HEK293 (cell line): ENCODE measurements at regions not wholly inside any gene's neighbourhood (a gene's known extent, or its start where the extent isn't known, plus 50 kb on each side); places are given as distances from the start of the nearest gene placed in this dataset.
"Not testable (repeated sequence)": the region's sequence is repeated elsewhere in the genome, so short reads cannot be mapped to it uniquely, and the experiment has no call there.

Experiments
- CTCF ChIA-PET: fragments of 350-600 bp; formaldehyde crosslinking; extraction: SDS; loops from one replicate; lab custom pipeline; 2021; ENCODE audit warnings: antibody characterized with exemption; lab: Yijun Ruan, JAX
- POLR2A ChIA-PET: fragments of 300-600 bp; formaldehyde crosslinking; extraction: SDS; loops from one replicate; lab custom pipeline; 2020; ENCODE audit warnings: antibody characterized with exemption, inconsistent platforms; lab: Yijun Ruan, JAX
- H3K27ac ChIP-seq: fragments of 200-500 bp; sonication (Bioruptor generic); 2 replicates; pipeline ENCODE4 v1.5.1; 2014; ENCODE audit warnings: low read depth, low read length, control low read depth, inconsistent platforms; ENCODE audit errors: extremely low read depth
- H3K36me3 ChIP-seq, 2 experiments: fragments of 200-500 bp in 1 of 2; sonication (Bioruptor generic) in 1 of 2; 1 replicate in 1 of 2; 2 replicates in 1 of 2; pipeline ENCODE4 v1.5.1; 2014 to 2017; ENCODE audit warnings: inconsistent platforms in 2 of 2, low read length in 2 of 2; ENCODE audit not compliant: control insufficient read depth in 2 of 2, insufficient read depth in 1 of 2
- H3K4me1 ChIP-seq: fragments of 200-500 bp; sonication (Bioruptor generic); 2 replicates; pipeline ENCODE4 v1.5.1; 2014; ENCODE audit warnings: mild to moderate bottlenecking, low read length, inconsistent platforms; ENCODE audit not compliant: control insufficient read depth, insufficient read depth
- H3K4me3 ChIP-seq: 2 replicates; pipeline ENCODE4 v1.5.1; 2011; ENCODE audit warnings: low read depth, mild to moderate bottlenecking, control low read depth, low read length, moderate library complexity
- H3K9me3 ChIP-seq: fragments of 200-500 bp; sonication (Bioruptor generic); 2 replicates; pipeline ENCODE4 v1.5.1; 2014; ENCODE audit warnings: low read depth, low read length, inconsistent platforms; ENCODE audit not compliant: control insufficient read depth, insufficient read depth
- IKZF3 ChIP-seq: fragments of 450-650 bp; IDR thresholded peaks from 2 replicates; pipeline ENCODE4 v1.5.0; 2018; ENCODE audit warnings: missing biosample characterization, mild to moderate bottlenecking, missing genetic modification characterization, moderate library complexity
- KLF17 ChIP-seq: fragments of 450-650 bp; formaldehyde crosslinking; IDR thresholded peaks from 2 replicates; pipeline ENCODE4 v1.5.1; 2016; ENCODE audit warnings: missing biosample characterization, missing genetic modification characterization
- KLF9 ChIP-seq: fragments of 450-650 bp; formaldehyde crosslinking; IDR thresholded peaks from 2 replicates; pipeline ENCODE4 v1.5.1; 2016; ENCODE audit warnings: missing biosample characterization, missing genetic modification characterization, low read depth
- REPIN1 ChIP-seq: fragments of 450-650 bp; formaldehyde crosslinking; IDR thresholded peaks from 2 replicates; pipeline ENCODE4 v1.5.1; 2017; ENCODE audit warnings: missing biosample characterization, missing genetic modification characterization, low read depth
- SCRT2 ChIP-seq: fragments of 450-650 bp; formaldehyde crosslinking; IDR thresholded peaks from 2 replicates; pipeline ENCODE4 v1.5.1; 2016; ENCODE audit warnings: missing biosample characterization, missing genetic modification characterization
- SETDB1 ChIP-seq: IDR thresholded peaks from one replicate; pipeline ENCODE4 v1.6.1; 2017; ENCODE audit warnings: mild to moderate bottlenecking, low read length, moderate library complexity, mixed read lengths; ENCODE audit not compliant: insufficient read length
- SP3 ChIP-seq: fragments of 450-650 bp; formaldehyde crosslinking; IDR thresholded peaks from 2 replicates; pipeline ENCODE4 v1.5.1; 2016; ENCODE audit warnings: missing biosample characterization, missing genetic modification characterization
- ZBTB17 ChIP-seq: fragments of 450-650 bp; formaldehyde crosslinking; IDR thresholded peaks from 2 replicates; pipeline ENCODE4 v1.5.1; 2016; ENCODE audit warnings: missing biosample characterization, missing genetic modification characterization
- ZFP37 ChIP-seq: fragments of 450-650 bp; formaldehyde crosslinking; IDR thresholded peaks from 2 replicates; pipeline ENCODE4 v1.5.1; 2016; ENCODE audit warnings: missing biosample characterization, missing genetic modification characterization
- ZNF10 ChIP-seq: fragments of 450-650 bp; formaldehyde crosslinking; IDR thresholded peaks from 2 replicates; pipeline ENCODE4 v1.5.1; 2017; ENCODE audit warnings: missing biosample characterization, missing genetic modification characterization
- ZNF121 ChIP-seq: fragments of 450-650 bp; formaldehyde crosslinking; IDR thresholded peaks from 2 replicates; pipeline ENCODE4 v1.5.1; 2016; ENCODE audit warnings: missing biosample characterization, missing genetic modification characterization
- ZNF2 ChIP-seq: fragments of 450-650 bp; formaldehyde crosslinking; IDR thresholded peaks from 2 replicates; pipeline ENCODE4 v1.5.1; 2016; ENCODE audit warnings: missing biosample characterization, missing genetic modification characterization
- ZNF248 ChIP-seq: fragments of 450-650 bp; formaldehyde crosslinking; IDR thresholded peaks from 2 replicates; pipeline ENCODE4 v1.5.1; 2017; ENCODE audit warnings: missing biosample characterization, missing genetic modification characterization
- ZNF302 ChIP-seq: fragments of 450-650 bp; formaldehyde crosslinking; IDR thresholded peaks from 2 replicates; pipeline ENCODE4 v1.5.1; 2016; ENCODE audit warnings: missing biosample characterization, missing genetic modification characterization, low read depth
- ZNF311 ChIP-seq: fragments of 450-650 bp; formaldehyde crosslinking; IDR thresholded peaks from 2 replicates; pipeline ENCODE4 v1.5.1; 2017; ENCODE audit warnings: missing biosample characterization, missing genetic modification characterization, borderline replicate concordance
- ZNF335 ChIP-seq: fragments of 450-650 bp; formaldehyde crosslinking; conservative IDR thresholded peaks from 2 replicates; pipeline ENCODE4 v1.5.1; 2016; ENCODE audit warnings: missing biosample characterization, missing genetic modification characterization
- ZNF37A ChIP-seq: fragments of 450-650 bp; IDR thresholded peaks from 2 replicates; pipeline ENCODE4 v1.5.1; 2018; ENCODE audit warnings: missing biosample characterization, missing genetic modification characterization
- ZNF404 ChIP-seq: fragments of 450-650 bp; formaldehyde crosslinking; IDR thresholded peaks from 2 replicates; pipeline ENCODE4 v1.5.1; 2017; ENCODE audit warnings: missing biosample characterization, missing genetic modification characterization
- ZNF558 ChIP-seq: fragments of 450-650 bp; formaldehyde crosslinking; IDR thresholded peaks from 2 replicates; pipeline ENCODE4 v1.5.1; 2016; ENCODE audit warnings: missing biosample characterization, missing genetic modification characterization
- ZNF560 ChIP-seq: fragments of 450-650 bp; formaldehyde crosslinking; IDR thresholded peaks from 2 replicates; pipeline ENCODE4 v1.5.1; 2017; ENCODE audit warnings: missing biosample characterization, missing genetic modification characterization, borderline replicate concordance
- ZNF623 ChIP-seq: fragments of 450-650 bp; formaldehyde crosslinking; IDR thresholded peaks from 2 replicates; pipeline ENCODE4 v1.5.1; 2016; ENCODE audit warnings: missing biosample characterization, missing genetic modification characterization
- ZNF777 ChIP-seq: fragments of 450-650 bp; formaldehyde crosslinking; IDR thresholded peaks from 2 replicates; pipeline ENCODE4 v1.5.1; 2017; ENCODE audit warnings: missing biosample characterization, missing genetic modification characterization, borderline replicate concordance
- ZNF830 ChIP-seq: fragments of 450-650 bp; IDR thresholded peaks from 2 replicates; pipeline ENCODE4 v1.5.0; 2018; ENCODE audit warnings: missing biosample characterization, missing genetic modification characterization, low read depth, mild to moderate bottlenecking, moderate library complexity
- ZNF843 ChIP-seq: fragments of 450-650 bp; formaldehyde crosslinking; IDR thresholded peaks from 2 replicates; pipeline ENCODE4 v1.5.1; 2016; ENCODE audit warnings: missing biosample characterization, missing genetic modification characterization
- ZXDB ChIP-seq: fragments of 450-650 bp; formaldehyde crosslinking; IDR thresholded peaks from 2 replicates; pipeline ENCODE4 v1.5.1; 2016; ENCODE audit warnings: missing biosample characterization, missing genetic modification characterization

GRCh38 chr6:48957781-48958180, 505.3 kb downstream of the MMUT start (continued):
- TF ChIP-seq ZNF37A (tag by site-specific recombination) (no peak), SETDB1 (no peak), ZNF2 (tag by site-specific recombination) (no peak), ZXDB (tag by site-specific recombination) (no peak), KLF17 (tag by site-specific recombination) (no peak), ZNF558 (tag by site-specific recombination) (no peak)

GRCh38 chr6:48951917-48952316, 511.1 kb downstream of the MMUT start:
- Histone ChIP-seq H3K4me1 (no peaks in the 10 kb centered on the region), H3K36me3 (no peaks in the 10 kb centered on the region), H3K9me3 (no peaks in the 10 kb centered on the region), H3K4me3 (no peak overlapping the region), H3K27ac (no peak overlapping the region)
- TF ChIP-seq ZFP37 (tag by site-specific recombination) (no peak), ZNF335 (tag by site-specific recombination) (no peak), ZNF777 (tag by site-specific recombination) (no peak), SP3 (tag by site-specific recombination) (no peak), ZNF10 (no peak), ZNF302 (tag by site-specific recombination) (no peak)
- CTCF ChIA-PET = no interaction called here
- POLR2A ChIA-PET = no interaction called here

GRCh38 chr6:48944276-48944675, 518.8 kb downstream of the MMUT start:
- H3K4me3 ChIP-seq, H3K9me3 ChIP-seq, H3K4me1 ChIP-seq, CTCF ChIA-PET, H3K36me3 ChIP-seq, H3K27ac ChIP-seq, POLR2A ChIA-PET: not testable (repeated sequence)

- H3K27ac ChIP-seq = no peak overlapping the region
- H3K4me1 ChIP-seq = no peaks in the 10 kb centered on the region
- no peaks in the 10 kb centered on the region for H3K36me3 ChIP-seq
- TF ChIP-seq ZBTB17 (tag by site-specific recombination) (no peak), IKZF3 (no peak), ZNF311 (tag by site-specific recombination) (no peak), KLF9 (tag by site-specific recombination) (no peak), ZNF2 (tag by site-specific recombination) (no peak), SCRT2 (tag by site-specific recombination) (no peak), ZNF404 (tag by site-specific recombination) (no peak), REPIN1 (tag by site-specific recombination) (no peak), ZNF248 (tag by site-specific recombination) (no peak), ZNF623 (tag by site-specific recombination) (no peak), ZNF560 (no peak), ZNF830 (tag by site-specific recombination) (no peak), ZNF843 (tag by site-specific recombination) (no peak), ZNF121 (tag by site-specific recombination) (no peak), KLF17 (tag by site-specific recombination) (no peak)
- no peaks in the 10 kb centered on the region for H3K9me3 ChIP-seq
- no peak overlapping the region for H3K4me3 ChIP-seq
- POLR2A ChIA-PET = no interaction called here
- CTCF ChIA-PET = no interaction called here
Observed at GRCh38 chr6:48933136-48933535, 529.9 kb downstream of the MMUT start.
